Ishikawa (cell line): ENCODE measurements at regions not wholly inside any gene's neighbourhood (a gene's known extent, or its start where the extent isn't known, plus 50 kb on each side); places are given as distances from the start of the nearest gene placed in this dataset.

Experiments used
- CEBPB ChIP-seq: IDR thresholded peaks from 2 replicates; pipeline ENCODE4 v1.6.1; 2012
- CREB1 ChIP-seq: IDR thresholded peaks from 2 replicates; pipeline ENCODE4 v1.6.1; 2012; ENCODE audit warnings: low read depth
- EGR1 ChIP-seq: IDR thresholded peaks from 2 replicates; pipeline ENCODE4 v1.6.1; 2012
- EP300 ChIP-seq: IDR thresholded peaks from 2 replicates; pipeline ENCODE4 v1.6.1; 2012; ENCODE audit warnings: borderline replicate concordance
- FOXM1 ChIP-seq: IDR thresholded peaks from 2 replicates; pipeline ENCODE4 v1.6.1; 2012; ENCODE audit warnings: low read depth, borderline replicate concordance
- NFIC ChIP-seq: IDR thresholded peaks from 2 replicates; pipeline ENCODE4 v1.6.1; 2012
- RAD21 ChIP-seq: IDR thresholded peaks from 2 replicates; pipeline ENCODE4 v1.6.1; 2012; ENCODE audit warnings: low read depth
- TAF1 ChIP-seq: IDR thresholded peaks from 2 replicates; pipeline ENCODE4 v1.6.1; 2012; ENCODE audit warnings: low read depth, mild to moderate bottlenecking
- TCF12 ChIP-seq: IDR thresholded peaks from 2 replicates; pipeline ENCODE4 v1.6.1; 2012; ENCODE audit warnings: low read depth
- TEAD4 ChIP-seq: IDR thresholded peaks from 2 replicates; pipeline ENCODE4 v1.6.1; 2012
- YY1 ChIP-seq: IDR thresholded peaks from 2 replicates; pipeline ENCODE4 v1.6.1; 2012; ENCODE audit warnings: low read depth
- TF ChIP-seq, protein P1 (sequence below): IDR thresholded peaks from 2 replicates; pipeline ENCODE4 v1.6.1; 2012; ENCODE audit warnings: low read depth, mild to moderate bottlenecking
- TF ChIP-seq, protein P2 (sequence below): IDR thresholded peaks from 2 replicates; pipeline ENCODE4 v1.6.1; 2012
- TF ChIP-seq, protein P3 (sequence below): IDR thresholded peaks from 2 replicates; pipeline ENCODE4 v1.6.1; 2012

DNA sequence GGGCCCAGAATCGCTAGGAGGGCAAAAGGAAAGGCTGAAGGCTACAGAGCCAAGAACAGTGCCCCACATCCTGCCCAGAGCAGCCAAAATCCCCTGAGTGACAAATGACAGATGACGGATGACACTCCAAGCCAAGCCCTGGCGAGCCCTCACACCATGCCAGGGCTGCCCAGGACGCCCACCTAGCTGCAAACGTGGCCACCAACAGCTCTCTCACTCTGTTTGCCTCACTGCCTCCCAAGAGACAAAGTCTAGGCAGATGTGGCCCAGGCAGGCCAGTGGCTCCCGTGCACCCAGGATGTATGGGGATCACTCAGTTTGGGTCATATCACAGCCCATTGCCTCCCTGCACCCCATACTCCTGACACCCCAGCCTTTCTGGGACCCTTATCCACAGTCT is 270.1 kb upstream of the NSMCE3 start:
- TF ChIP-seq, protein P1, sequence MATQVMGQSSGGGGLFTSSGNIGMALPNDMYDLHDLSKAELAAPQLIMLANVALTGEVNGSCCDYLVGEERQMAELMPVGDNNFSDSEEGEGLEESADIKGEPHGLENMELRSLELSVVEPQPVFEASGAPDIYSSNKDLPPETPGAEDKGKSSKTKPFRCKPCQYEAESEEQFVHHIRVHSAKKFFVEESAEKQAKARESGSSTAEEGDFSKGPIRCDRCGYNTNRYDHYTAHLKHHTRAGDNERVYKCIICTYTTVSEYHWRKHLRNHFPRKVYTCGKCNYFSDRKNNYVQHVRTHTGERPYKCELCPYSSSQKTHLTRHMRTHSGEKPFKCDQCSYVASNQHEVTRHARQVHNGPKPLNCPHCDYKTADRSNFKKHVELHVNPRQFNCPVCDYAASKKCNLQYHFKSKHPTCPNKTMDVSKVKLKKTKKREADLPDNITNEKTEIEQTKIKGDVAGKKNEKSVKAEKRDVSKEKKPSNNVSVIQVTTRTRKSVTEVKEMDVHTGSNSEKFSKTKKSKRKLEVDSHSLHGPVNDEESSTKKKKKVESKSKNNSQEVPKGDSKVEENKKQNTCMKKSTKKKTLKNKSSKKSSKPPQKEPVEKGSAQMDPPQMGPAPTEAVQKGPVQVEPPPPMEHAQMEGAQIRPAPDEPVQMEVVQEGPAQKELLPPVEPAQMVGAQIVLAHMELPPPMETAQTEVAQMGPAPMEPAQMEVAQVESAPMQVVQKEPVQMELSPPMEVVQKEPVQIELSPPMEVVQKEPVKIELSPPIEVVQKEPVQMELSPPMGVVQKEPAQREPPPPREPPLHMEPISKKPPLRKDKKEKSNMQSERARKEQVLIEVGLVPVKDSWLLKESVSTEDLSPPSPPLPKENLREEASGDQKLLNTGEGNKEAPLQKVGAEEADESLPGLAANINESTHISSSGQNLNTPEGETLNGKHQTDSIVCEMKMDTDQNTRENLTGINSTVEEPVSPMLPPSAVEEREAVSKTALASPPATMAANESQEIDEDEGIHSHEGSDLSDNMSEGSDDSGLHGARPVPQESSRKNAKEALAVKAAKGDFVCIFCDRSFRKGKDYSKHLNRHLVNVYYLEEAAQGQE, result no peak
- TF ChIP-seq, protein P2, sequence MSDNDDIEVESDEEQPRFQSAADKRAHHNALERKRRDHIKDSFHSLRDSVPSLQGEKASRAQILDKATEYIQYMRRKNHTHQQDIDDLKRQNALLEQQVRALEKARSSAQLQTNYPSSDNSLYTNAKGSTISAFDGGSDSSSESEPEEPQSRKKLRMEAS, result no peak
- no peak for TF ChIP-seq RAD21
- TF ChIP-seq, protein P3, sequence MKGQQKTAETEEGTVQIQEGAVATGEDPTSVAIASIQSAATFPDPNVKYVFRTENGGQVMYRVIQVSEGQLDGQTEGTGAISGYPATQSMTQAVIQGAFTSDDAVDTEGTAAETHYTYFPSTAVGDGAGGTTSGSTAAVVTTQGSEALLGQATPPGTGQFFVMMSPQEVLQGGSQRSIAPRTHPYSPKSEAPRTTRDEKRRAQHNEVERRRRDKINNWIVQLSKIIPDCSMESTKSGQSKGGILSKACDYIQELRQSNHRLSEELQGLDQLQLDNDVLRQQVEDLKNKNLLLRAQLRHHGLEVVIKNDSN, result no peak
- TF ChIP-seq EGR1, result no peak
- no peak for TF ChIP-seq TCF12
- TF ChIP-seq TAF1, result no peak
- no peak for TF ChIP-seq TEAD4

DNA sequence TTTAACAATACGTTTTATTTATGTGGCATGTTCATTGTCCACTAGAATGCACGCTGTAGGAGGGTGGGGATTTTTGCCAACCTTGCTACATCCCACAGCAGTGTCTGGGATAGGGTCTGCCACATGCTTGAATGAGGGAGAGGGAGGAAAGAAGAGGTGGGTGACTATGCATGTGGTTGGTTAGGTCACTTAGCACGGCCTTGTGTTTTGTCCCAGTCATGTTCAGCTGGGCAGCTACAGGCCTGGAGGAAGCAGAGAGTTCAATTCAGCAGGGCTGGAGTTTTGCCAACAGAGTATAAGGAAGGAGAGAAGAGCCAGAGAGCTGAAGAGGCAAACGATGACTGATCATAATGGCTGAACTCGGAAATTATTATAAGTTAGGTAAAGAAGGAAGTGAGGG is 268.4 kb upstream of the NSMCE3 start:
- TF ChIP-seq CEBPB (no peak), TAF1 (no peak)
- TF ChIP-seq, protein P2, result no peak
- TF ChIP-seq, protein P1, result no peak

DNA sequence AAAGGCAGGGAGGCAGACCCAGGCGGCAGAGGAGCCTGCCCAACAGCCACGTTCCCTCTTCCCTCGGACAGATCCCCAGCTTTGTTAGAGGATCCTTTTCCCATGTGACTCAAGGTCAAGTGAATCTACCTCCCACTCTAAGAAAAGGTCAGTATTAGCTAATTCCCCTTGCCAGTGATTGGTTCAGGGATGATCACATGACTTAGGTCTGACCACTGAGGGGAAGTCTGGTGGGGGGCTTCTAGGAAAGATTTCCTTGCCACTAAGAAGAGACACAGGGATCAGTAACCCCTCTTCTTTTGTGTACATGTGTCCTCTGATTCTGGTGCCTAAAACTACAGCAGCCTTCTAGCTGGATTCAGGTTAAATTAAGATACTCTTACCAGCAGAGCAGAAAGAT is 266.3 kb upstream of the NSMCE3 start:
- TF ChIP-seq EP300 (no peak), EGR1 (no peak), TEAD4 (no peak), TAF1 (no peak), TCF12 (no peak), FOXM1 (no peak), YY1 (no peak)
- TF ChIP-seq, protein P1, result no peak

DNA sequence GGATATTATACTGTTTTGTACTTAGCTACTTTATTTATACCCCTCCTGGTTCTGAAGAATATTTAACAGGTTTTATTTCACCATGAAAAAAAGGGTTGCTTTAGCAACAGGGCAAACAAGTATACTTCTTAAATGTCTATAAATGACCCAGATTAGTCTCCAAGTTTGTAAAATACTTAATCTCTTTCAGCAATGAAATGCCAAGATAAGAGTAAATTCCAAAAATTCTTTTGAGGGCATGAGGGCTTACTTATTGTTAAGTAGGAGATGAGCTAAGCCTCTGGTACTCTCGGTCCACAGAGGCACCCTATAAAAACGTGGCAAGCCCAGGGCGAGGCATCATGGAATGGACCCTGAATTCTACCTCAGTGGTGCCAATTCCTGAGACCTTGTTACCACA is 264.8 kb upstream of the NSMCE3 start:
- TF ChIP-seq TAF1 (no peak), NFIC (no peak)
- TF ChIP-seq, protein P1, result no peak

DNA sequence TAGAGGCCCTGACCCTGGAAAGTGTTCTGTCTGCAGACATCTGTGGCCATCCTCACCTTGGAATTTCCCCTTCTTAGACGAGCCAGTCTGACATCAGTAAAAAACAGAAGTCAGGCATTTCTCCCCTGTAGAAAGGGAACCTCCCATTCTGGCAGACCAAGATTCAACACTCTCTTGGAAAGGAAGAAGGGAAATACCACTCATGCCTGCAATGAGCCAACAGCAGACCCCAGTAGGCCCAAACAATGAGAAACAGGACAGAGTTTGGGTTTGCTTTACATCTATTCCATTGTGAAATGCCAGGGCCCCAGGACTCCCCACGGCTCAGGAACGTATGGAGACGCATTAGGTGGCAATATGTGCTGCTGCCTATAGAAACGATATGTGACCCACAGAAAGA is 264.0 kb upstream of the NSMCE3 start:
- TF ChIP-seq TEAD4, result 0 out of 2 replicates have a peak, but pooled peaks have one; percentile 7
- no peak for TF ChIP-seq CREB1
- peak; percentile 32; the same call in 1 of the 2 replicates for TF ChIP-seq EP300
